Chondrocyte (in vitro differentiated cells): ENCODE measurements at regions not wholly inside any gene's neighbourhood (a gene's known extent, or its start where the extent isn't known, plus 50 kb on each side); places are given as distances from the start of the nearest gene placed in this dataset.

Source experiments
- DNase-seq: peaks from one replicate; pipeline ENCODE4 v3.0.0; 2021; ENCODE audit warnings: mixed read lengths, low spot score
- H3K27ac Mint-ChIP-seq: one replicate; pipeline ENCODE4 v1.8.0; 2021; ENCODE audit warnings: mild to moderate bottlenecking, moderate library complexity, mixed read lengths; ENCODE audit not compliant: unreplicated experiment
- H3K27me3 Mint-ChIP-seq: 2 replicates; pipeline ENCODE4 v1.8.0; 2021; ENCODE audit warnings: low read depth, mixed read lengths
- H3K36me3 Mint-ChIP-seq: 2 replicates; pipeline ENCODE4 v1.8.0; 2021; ENCODE audit warnings: low read depth, mixed read lengths
- H3K4me1 Mint-ChIP-seq: 2 replicates; pipeline ENCODE4 v1.8.0; 2021; ENCODE audit warnings: low read depth, mild to moderate bottlenecking, mixed read lengths
- H3K4me3 Mint-ChIP-seq: one replicate; pipeline ENCODE4 v1.8.0; 2021; ENCODE audit warnings: mild to moderate bottlenecking, moderate library complexity, mixed read lengths; ENCODE audit not compliant: unreplicated experiment
- H3K9me3 Mint-ChIP-seq: 2 replicates; pipeline ENCODE4 v1.8.0; 2021; ENCODE audit warnings: low read depth, mixed read lengths
- TF ChIP-seq, protein P1 (sequence below): fragments of 200-600 bp; sonication (generic); IDR thresholded peaks from 2 replicates; pipeline ENCODE4 v1.5.0; 2021; ENCODE audit warnings: antibody characterized with exemption, mild to moderate bottlenecking, moderate library complexity

- TF ChIP-seq, protein P1, sequence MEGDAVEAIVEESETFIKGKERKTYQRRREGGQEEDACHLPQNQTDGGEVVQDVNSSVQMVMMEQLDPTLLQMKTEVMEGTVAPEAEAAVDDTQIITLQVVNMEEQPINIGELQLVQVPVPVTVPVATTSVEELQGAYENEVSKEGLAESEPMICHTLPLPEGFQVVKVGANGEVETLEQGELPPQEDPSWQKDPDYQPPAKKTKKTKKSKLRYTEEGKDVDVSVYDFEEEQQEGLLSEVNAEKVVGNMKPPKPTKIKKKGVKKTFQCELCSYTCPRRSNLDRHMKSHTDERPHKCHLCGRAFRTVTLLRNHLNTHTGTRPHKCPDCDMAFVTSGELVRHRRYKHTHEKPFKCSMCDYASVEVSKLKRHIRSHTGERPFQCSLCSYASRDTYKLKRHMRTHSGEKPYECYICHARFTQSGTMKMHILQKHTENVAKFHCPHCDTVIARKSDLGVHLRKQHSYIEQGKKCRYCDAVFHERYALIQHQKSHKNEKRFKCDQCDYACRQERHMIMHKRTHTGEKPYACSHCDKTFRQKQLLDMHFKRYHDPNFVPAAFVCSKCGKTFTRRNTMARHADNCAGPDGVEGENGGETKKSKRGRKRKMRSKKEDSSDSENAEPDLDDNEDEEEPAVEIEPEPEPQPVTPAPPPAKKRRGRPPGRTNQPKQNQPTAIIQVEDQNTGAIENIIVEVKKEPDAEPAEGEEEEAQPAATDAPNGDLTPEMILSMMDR, result no peak
- Mint-ChIP-seq H3K27ac (no peak overlapping the region), H3K27me3 (no peaks in the 10 kb centered on the region), H3K36me3 (no peaks in the 10 kb centered on the region), H3K4me3 (no peak overlapping the region), H3K4me1 (no peaks in the 10 kb centered on the region), H3K9me3 (peaks cover 6% of the 10 kb centered on the region)
- DNase-seq, result no peak
Measured at GRCh38 chr21:15365751-15366392, 301.1 kb upstream of the NRIP1 start.

DNA sequence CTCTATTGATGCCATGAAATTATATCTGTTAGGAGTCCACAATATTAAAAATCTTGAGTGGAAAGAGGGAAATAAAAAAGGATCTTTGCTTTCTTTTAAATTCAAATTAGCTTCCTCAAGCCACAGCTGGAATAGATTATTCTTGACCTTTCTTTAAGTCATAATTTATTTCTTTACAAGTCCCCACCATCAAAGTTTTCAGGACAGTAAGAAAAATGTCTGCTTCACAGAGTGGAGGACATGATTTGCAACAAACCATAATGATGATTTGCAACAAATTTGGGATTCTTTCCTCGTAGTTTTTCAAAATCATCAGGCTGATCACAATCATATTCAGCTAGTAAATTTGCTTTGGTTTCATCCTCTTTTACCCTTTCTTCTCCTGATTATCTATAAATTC is 301.8 kb upstream of the NRIP1 start:
- Mint-ChIP-seq H3K36me3 (no peaks in the 10 kb centered on the region), H3K27ac (no peak overlapping the region), H3K4me3 (no peak overlapping the region), H3K27me3 (no peaks in the 10 kb centered on the region), H3K4me1 (no peaks in the 10 kb centered on the region), H3K9me3 (peaks cover 6% of the 10 kb centered on the region)
- TF ChIP-seq, protein P1, result no peak
- DNase-seq, result no peak

GRCh38 chr21:15367061-15367626 is 302.3 kb upstream of the NRIP1 start:
- TF ChIP-seq, protein P1, result no peak
- H3K4me1 Mint-ChIP-seq, result no peaks in the 10 kb centered on the region
- no peaks in the 10 kb centered on the region for H3K36me3 Mint-ChIP-seq
- no peak overlapping the region for H3K4me3 Mint-ChIP-seq
- H3K27me3 Mint-ChIP-seq, result no peaks in the 10 kb centered on the region
- DNase-seq, result no peak
- no peak overlapping the region for H3K27ac Mint-ChIP-seq
- H3K9me3 Mint-ChIP-seq, result peaks cover 6% of the 10 kb centered on the region

DNA sequence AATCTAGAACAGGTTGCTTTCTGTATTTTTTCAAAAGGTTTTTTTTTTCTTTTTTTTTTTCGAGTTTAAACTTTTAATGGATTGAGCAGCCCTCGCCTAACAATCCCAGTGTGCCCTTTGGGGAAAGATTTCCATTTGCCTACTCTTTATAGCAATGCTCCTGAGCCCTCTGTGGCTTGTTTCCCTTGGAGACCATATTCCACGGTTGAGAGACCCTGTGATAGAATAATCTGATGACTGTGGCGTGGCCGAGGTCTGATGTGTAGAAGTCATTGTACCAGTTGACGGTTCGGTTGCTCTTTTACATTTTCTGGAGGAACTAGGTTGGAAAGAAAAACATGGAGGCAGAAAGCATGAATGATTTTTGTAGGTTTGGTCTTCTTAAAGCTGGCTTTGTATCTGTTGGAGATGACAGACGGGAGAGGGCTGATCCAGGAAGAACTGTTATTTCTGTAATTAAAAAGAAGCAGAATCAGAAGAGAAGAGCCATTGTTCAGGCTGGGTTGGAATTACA is 305.7 kb upstream of the NRIP1 start:
- Mint-ChIP-seq H3K4me3 (no peak overlapping the region), H3K36me3 (no peaks in the 10 kb centered on the region), H3K27me3 (peaks cover 1% of the 10 kb centered on the region), H3K9me3 (peaks cover 8% of the 10 kb centered on the region), H3K27ac (no peak overlapping the region), H3K4me1 (no peaks in the 10 kb centered on the region)
- no peak for DNase-seq
- TF ChIP-seq, protein P1, result no peak

DNA sequence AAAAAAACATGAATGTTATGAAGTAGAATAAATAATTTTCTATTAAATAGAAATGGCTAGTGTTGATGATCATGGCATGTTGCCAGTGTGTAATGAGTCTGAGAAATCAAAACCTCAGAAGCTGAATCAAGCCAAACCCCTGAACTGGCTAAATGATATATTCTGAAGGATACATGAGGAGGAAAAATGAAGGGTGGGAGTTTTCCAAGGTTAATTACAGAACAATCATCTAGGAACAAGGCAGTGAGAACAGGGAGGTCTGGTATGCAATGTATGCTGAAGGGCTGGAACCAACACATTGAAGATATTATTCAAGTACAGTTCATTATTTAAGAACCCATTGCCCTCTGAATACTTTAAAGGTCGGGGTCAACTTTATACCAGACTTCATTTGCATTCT is 309.1 kb upstream of the NRIP1 start:
- Mint-ChIP-seq H3K27ac (no peak overlapping the region), H3K36me3 (no peaks in the 10 kb centered on the region), H3K9me3 (peaks cover 2% of the 10 kb centered on the region), H3K4me1 (no peaks in the 10 kb centered on the region), H3K4me3 (no peak overlapping the region), H3K27me3 (peaks cover 1% of the 10 kb centered on the region)
- TF ChIP-seq, protein P1, result no peak
- DNase-seq, result no peak
